ENCODE measurements at regions not wholly inside any gene's neighbourhood (a gene's known extent, or its start where the extent isn't known, plus 50 kb on each side); places are given as distances from the start of the nearest gene placed in this dataset.

- Mint-ChIP-seq H3K9me3 (peaks cover 0 to 5% (median 0%) of the 10 kb centered on the region in 8 donors), H3K36me3 (no peaks in the 10 kb centered on the region), H3K4me3 (no peak overlapping the region), H3K4me1 (no peaks in the 10 kb centered on the region), H3K27ac (no peak overlapping the region), H3K27me3 (no peaks in the 10 kb centered on the region)
- intact Hi-C loops (cut with micrococcal nuclease) = no loop called here
- Histone ChIP-seq H3K36me3 (ENCODE audit: insufficient read depth, low read length) (no peaks in the 10 kb centered on the region), H3K4me3 (ENCODE audit: low read length in 2 of 2) (no peak overlapping the region), H3K4me1 (ENCODE audit: insufficient read depth, low read length) (no peaks in the 10 kb centered on the region), H3K27me3 (ENCODE audit: insufficient read depth, low read length) (no peaks in the 10 kb centered on the region), H3K27ac (ENCODE audit: low read depth, low read length) (no peak overlapping the region), H3K9me3 (ENCODE audit: control insufficient read depth in 1 of 2, low read length in 2 of 2) (no peaks in the 10 kb centered on the region)
- no peak for DNase-seq
- ChIA-PET CTCF (ENCODE audit: partially characterized antibody) (no interaction called here), POLR2A (ENCODE audit: partially characterized antibody) (no interaction called here)
Observed at GRCh38 chr21:27511233-27511632, 544.3 kb upstream of the ADAMTS5 start.

GRCh38 chr21:27507695-27508094 is 540.8 kb upstream of the ADAMTS5 start:
- Histone ChIP-seq H3K4me3 (ENCODE audit: low read length in 2 of 2) (no peak overlapping the region), H3K36me3 (ENCODE audit: insufficient read depth, low read length) (no peaks in the 10 kb centered on the region), H3K4me1 (ENCODE audit: insufficient read depth, low read length) (no peaks in the 10 kb centered on the region), H3K27ac (ENCODE audit: low read depth, low read length) (no peak overlapping the region), H3K9me3 (ENCODE audit: control insufficient read depth in 1 of 2, low read length in 2 of 2) (no peaks in the 10 kb centered on the region), H3K27me3 (ENCODE audit: insufficient read depth, low read length) (no peaks in the 10 kb centered on the region)
- DNase-seq = no peak
- intact Hi-C loops (cut with micrococcal nuclease) = no loop called here
- no peaks in the 10 kb centered on the region for H3K4me1 Mint-ChIP-seq
- H3K27ac Mint-ChIP-seq = no peak overlapping the region
- H3K9me3 Mint-ChIP-seq = peaks cover 0 to 2% (median 0%) of the 10 kb centered on the region in 8 donors
- no peak overlapping the region for H3K4me3 Mint-ChIP-seq
- H3K27me3 Mint-ChIP-seq = no peaks in the 10 kb centered on the region
- H3K36me3 Mint-ChIP-seq = no peaks in the 10 kb centered on the region
- ChIA-PET CTCF (ENCODE audit: partially characterized antibody) (no interaction called here), POLR2A (ENCODE audit: partially characterized antibody) (no interaction called here)

GRCh38 chr21:27505516-27505915 is 538.6 kb upstream of the ADAMTS5 start:
- ChIA-PET POLR2A (ENCODE audit: partially characterized antibody) (no interaction called here), CTCF (ENCODE audit: partially characterized antibody) (no interaction called here)

GRCh38 chr21:27502801-27503200 is 535.9 kb upstream of the ADAMTS5 start:
- Histone ChIP-seq H3K4me1 (ENCODE audit: insufficient read depth, low read length) (no peaks in the 10 kb centered on the region), H3K27me3 (ENCODE audit: insufficient read depth, low read length) (no peaks in the 10 kb centered on the region), H3K9me3 (ENCODE audit: control insufficient read depth in 1 of 2, low read length in 2 of 2) (no peaks in the 10 kb centered on the region), H3K36me3 (ENCODE audit: insufficient read depth, low read length) (no peaks in the 10 kb centered on the region), H3K4me3 (ENCODE audit: low read length in 2 of 2) (no peak overlapping the region), H3K27ac (ENCODE audit: low read depth, low read length) (no peak overlapping the region)
- no peak for DNase-seq
- intact Hi-C loops (cut with micrococcal nuclease) = no loop called here
- Mint-ChIP-seq H3K36me3 (no peaks in the 10 kb centered on the region), H3K4me3 (no peak overlapping the region), H3K27ac (no peak overlapping the region), H3K4me1 (no peaks in the 10 kb centered on the region), H3K27me3 (no peaks in the 10 kb centered on the region), H3K9me3 (peaks cover 0 to 5% (median 0%) of the 10 kb centered on the region in 8 donors)
- POLR2A ChIA-PET (ENCODE audit: partially characterized antibody) = no interaction called here
- CTCF ChIA-PET (ENCODE audit: partially characterized antibody) = no interaction called here

More at GRCh38 chr21:27505516-27505915, 538.6 kb upstream of the ADAMTS5 start:
- no peaks in the 10 kb centered on the region for H3K4me1 ChIP-seq (ENCODE audit: insufficient read depth, low read length)
- DNase-seq = no peak
- intact Hi-C loops (cut with micrococcal nuclease) = no loop called here
- H3K27ac Mint-ChIP-seq = no peak overlapping the region
- H3K27me3 ChIP-seq (ENCODE audit: insufficient read depth, low read length) = no peaks in the 10 kb centered on the region
- peaks cover 0 to 4% (median 0%) of the 10 kb centered on the region in 8 donors for H3K9me3 Mint-ChIP-seq
- no peaks in the 10 kb centered on the region for H3K4me1 Mint-ChIP-seq
- no peaks in the 10 kb centered on the region for H3K27me3 Mint-ChIP-seq
- no peaks in the 10 kb centered on the region for H3K36me3 Mint-ChIP-seq
- no peaks in the 10 kb centered on the region for H3K36me3 ChIP-seq (ENCODE audit: insufficient read depth, low read length)
- H3K9me3 ChIP-seq (ENCODE audit: control insufficient read depth in 1 of 2, low read length in 2 of 2) = no peaks in the 10 kb centered on the region
- no peak overlapping the region for H3K27ac ChIP-seq (ENCODE audit: low read depth, low read length)
- H3K4me3 ChIP-seq (ENCODE audit: low read length in 2 of 2) = no peak overlapping the region
- no peak overlapping the region for H3K4me3 Mint-ChIP-seq

- Mint-ChIP-seq H3K4me3 (no peak overlapping the region), H3K27ac (no peak overlapping the region), H3K9me3 (peaks cover 0 to 3% (median under 1%) of the 10 kb centered on the region in 8 donors), H3K27me3 (no peaks in the 10 kb centered on the region), H3K36me3 (no peaks in the 10 kb centered on the region), H3K4me1 (no peaks in the 10 kb centered on the region)
- intact Hi-C loops (cut with micrococcal nuclease) = no loop called here
- no peaks in the 10 kb centered on the region for H3K27me3 ChIP-seq (ENCODE audit: insufficient read depth, low read length)
- DNase-seq = no peak
- POLR2A ChIA-PET (ENCODE audit: partially characterized antibody) = no interaction called here
- no peaks in the 10 kb centered on the region for H3K9me3 ChIP-seq (ENCODE audit: control insufficient read depth in 1 of 2, low read length in 2 of 2)
- H3K4me3 ChIP-seq (ENCODE audit: low read length in 2 of 2) = no peak overlapping the region
- no peaks in the 10 kb centered on the region for H3K4me1 ChIP-seq (ENCODE audit: insufficient read depth, low read length)
- CTCF ChIA-PET (ENCODE audit: partially characterized antibody) = no interaction called here
- no peaks in the 10 kb centered on the region for H3K36me3 ChIP-seq (ENCODE audit: insufficient read depth, low read length)
- H3K27ac ChIP-seq (ENCODE audit: low read depth, low read length) = no peak overlapping the region
Observed at GRCh38 chr21:27498025-27498424, 531.1 kb upstream of the ADAMTS5 start.

- no peak overlapping the region for H3K27ac ChIP-seq (ENCODE audit: low read depth, low read length)
- Mint-ChIP-seq H3K4me1 (no peaks in the 10 kb centered on the region), H3K27ac (no peak overlapping the region), H3K27me3 (no peaks in the 10 kb centered on the region), H3K4me3 (no peak overlapping the region), H3K9me3 (peaks cover 0 to 8% (median under 1%) of the 10 kb centered on the region in 8 donors), H3K36me3 (no peaks in the 10 kb centered on the region)
- intact Hi-C loops (cut with micrococcal nuclease) = no loop called here
- DNase-seq = no peak
- H3K36me3 ChIP-seq (ENCODE audit: insufficient read depth, low read length) = no peaks in the 10 kb centered on the region
- H3K9me3 ChIP-seq (ENCODE audit: control insufficient read depth in 1 of 2, low read length in 2 of 2) = no peaks in the 10 kb centered on the region
- no peaks in the 10 kb centered on the region for H3K4me1 ChIP-seq (ENCODE audit: insufficient read depth, low read length)
- POLR2A ChIA-PET (ENCODE audit: partially characterized antibody) = no interaction called here
- no peaks in the 10 kb centered on the region for H3K27me3 ChIP-seq (ENCODE audit: insufficient read depth, low read length)
- CTCF ChIA-PET (ENCODE audit: partially characterized antibody) = no interaction called here
- H3K4me3 ChIP-seq (ENCODE audit: low read length in 2 of 2) = no peak overlapping the region
Observed at GRCh38 chr21:27495836-27496235, 528.9 kb upstream of the ADAMTS5 start.

GRCh38 chr21:27493542-27493941 is 526.7 kb upstream of the ADAMTS5 start:
- no peaks in the 10 kb centered on the region for H3K9me3 ChIP-seq (ENCODE audit: control insufficient read depth in 1 of 2, low read length in 2 of 2)
- H3K36me3 Mint-ChIP-seq = no peaks in the 10 kb centered on the region

GRCh38 chr21:27487676-27488075 is 520.8 kb upstream of the ADAMTS5 start:
- Mint-ChIP-seq H3K9me3 (peaks cover 0 to 5% (median 0%) of the 10 kb centered on the region in 8 donors), H3K27me3 (no peaks in the 10 kb centered on the region), H3K4me3 (no peak overlapping the region), H3K36me3 (no peaks in the 10 kb centered on the region), H3K27ac (no peak overlapping the region), H3K4me1 (no peaks in the 10 kb centered on the region)
- Histone ChIP-seq H3K27ac (ENCODE audit: low read depth, low read length) (no peak overlapping the region), H3K4me1 (ENCODE audit: insufficient read depth, low read length) (no peaks in the 10 kb centered on the region), H3K36me3 (ENCODE audit: insufficient read depth, low read length) (no peaks in the 10 kb centered on the region), H3K9me3 (ENCODE audit: control insufficient read depth in 1 of 2, low read length in 2 of 2) (no peaks in the 10 kb centered on the region), H3K4me3 (ENCODE audit: low read length in 2 of 2) (no peak overlapping the region), H3K27me3 (ENCODE audit: insufficient read depth, low read length) (no peaks in the 10 kb centered on the region)
- intact Hi-C loops (cut with micrococcal nuclease) = no loop called here
- CTCF ChIA-PET (ENCODE audit: partially characterized antibody) = no interaction called here
- POLR2A ChIA-PET (ENCODE audit: partially characterized antibody) = no interaction called here
- no peak for DNase-seq

More at GRCh38 chr21:27493542-27493941, 526.7 kb upstream of the ADAMTS5 start:
- Histone ChIP-seq H3K27ac (ENCODE audit: low read depth, low read length) (no peak overlapping the region), H3K36me3 (ENCODE audit: insufficient read depth, low read length) (no peaks in the 10 kb centered on the region), H3K27me3 (ENCODE audit: insufficient read depth, low read length) (no peaks in the 10 kb centered on the region), H3K4me3 (ENCODE audit: low read length in 2 of 2) (no peak overlapping the region), H3K4me1 (ENCODE audit: insufficient read depth, low read length) (no peaks in the 10 kb centered on the region)
- peaks cover 0 to 8% (median 0%) of the 10 kb centered on the region in 8 donors for H3K9me3 Mint-ChIP-seq
- intact Hi-C loops (cut with micrococcal nuclease) = no loop called here
- no peak for DNase-seq
- H3K27me3 Mint-ChIP-seq = no peaks in the 10 kb centered on the region
- POLR2A ChIA-PET (ENCODE audit: partially characterized antibody) = no interaction called here
- no peaks in the 10 kb centered on the region for H3K4me1 Mint-ChIP-seq
- CTCF ChIA-PET (ENCODE audit: partially characterized antibody) = no interaction called here
- H3K4me3 Mint-ChIP-seq = no peak overlapping the region
- H3K27ac Mint-ChIP-seq = no peak overlapping the region

All from CD4-positive, alpha-beta memory T cell (primary cell).